Ovary (tissue), 7 donors: ENCODE measurements at regions not wholly inside any gene's neighbourhood (a gene's known extent, or its start where the extent isn't known, plus 50 kb on each side); places are given as distances from the start of the nearest gene placed in this dataset.
"Not testable (repeated sequence)": the region's sequence is repeated elsewhere in the genome, so short reads cannot be mapped to it uniquely, and the experiment has no call there.

Source experiments
- DNase-seq, 5 donors: peaks; one replicate each; pipeline ENCODE4 v3.0.0-alpha.2; 2019 to 2020
- H3K27ac ChIP-seq, 2 donors: fragments of 200-600 bp; one replicate each; pipeline versions ENCODE4 v1.5.1 to v1.8.0; 2019 to 2022
- H3K27me3 ChIP-seq: fragments of 200-600 bp; one replicate; pipeline ENCODE4 v1.8.0; 2022
- H3K36me3 ChIP-seq: fragments of 200-600 bp; sonication (generic); one replicate; pipeline ENCODE4 v1.5.1; 2019
- H3K4me1 ChIP-seq: one replicate; pipeline ENCODE4 v1.8.1; 2013; ENCODE audit warnings: mild to moderate bottlenecking, moderate library complexity; ENCODE audit not compliant: insufficient read depth
- H3K4me3 ChIP-seq: fragments of 200-600 bp; sonication (generic); one replicate; pipeline ENCODE4 v1.5.1; 2017
- H3K9me3 ChIP-seq, 2 donors: fragments of 200-600 bp in 1 of 2; sonication (generic) in 1 of 2; one replicate each; pipeline versions ENCODE4 v1.5.1 to v1.8.1; 2013 to 2019; ENCODE audit warnings: mild to moderate bottlenecking in 1 of 2, moderate library complexity in 1 of 2
- CTCF ChIP-seq, 3 donors: fragments of 450-650 bp in 2 of 3; fragments of 200-600 bp in 1 of 3; IDR thresholded peaks; one replicate each; pipeline versions ENCODE4 v1.5.1 to v1.8.0; 2016 to 2022; ENCODE audit warnings: antibody characterized with exemption in 3 of 3, mild to moderate bottlenecking in 1 of 3
- EP300 ChIP-seq: sonication (generic); formaldehyde crosslinking; IDR thresholded peaks from one replicate; pipeline ENCODE4 v1.6.1; 2017; ENCODE audit warnings: antibody characterized with exemption
- POLR2A ChIP-seq: fragments of 450-650 bp; IDR thresholded peaks from one replicate; pipeline ENCODE4 v1.6.1; 2017; ENCODE audit warnings: antibody characterized with exemption, mild to moderate bottlenecking, moderate library complexity
- WGBS, 3 donors: extraction: QIAGEN DNeasy Blood & Tissue Kit in 1 of 3; methylation state at CpG; one replicate each; pipeline versions ENCODE4 v1.1.5 to v1.1.7; 2013 to 2017; 5-methylcytosine and 5-hydroxymethylcytosine counted together
- intact Hi-C, 4 donors: fragments of 100-400 bp; cut with DNase I; formaldehyde crosslinking; loops; one replicate each; pipeline versions ENCODE4 v1.11.0 to v1.15.1; 2022 to 2023
- donor health status: DM: no; HTN: no; CAD: no; lungs with moderate emphysema.
- donor health status: DM: no; HTN: no; CAD: no.
- donor health status: Bipolar disorder and iron deficiency.
- donor health status: DM: no; HTN: no; CAD: no.
- donor health status: DM: yes; HTN: yes; CAD: no.

GRCh38 chr12:74170645-74171477 lies 366.8 kb upstream of the ATXN7L3B start:
- H3K4me3 ChIP-seq, result no peak overlapping the region
- H3K27ac ChIP-seq, result no peak overlapping the region
- H3K4me1 ChIP-seq, result no peaks in the 10 kb centered on the region
- TF ChIP-seq EP300 (no peak), CTCF (IDR thresholded peaks at IDR 0.05) (no peak), POLR2A (no peak)
- intact Hi-C loops, result no loop called here
- no peak for DNase-seq
- H3K9me3 ChIP-seq, result no peaks in the 10 kb centered on the region
- H3K27me3 ChIP-seq, result no peaks in the 10 kb centered on the region
- WGBS, 3 donors, result 93 to 94% (median 93%) methylated on average over 42 of the region's 42 CpGs
- no peaks in the 10 kb centered on the region for H3K36me3 ChIP-seq

DNA sequence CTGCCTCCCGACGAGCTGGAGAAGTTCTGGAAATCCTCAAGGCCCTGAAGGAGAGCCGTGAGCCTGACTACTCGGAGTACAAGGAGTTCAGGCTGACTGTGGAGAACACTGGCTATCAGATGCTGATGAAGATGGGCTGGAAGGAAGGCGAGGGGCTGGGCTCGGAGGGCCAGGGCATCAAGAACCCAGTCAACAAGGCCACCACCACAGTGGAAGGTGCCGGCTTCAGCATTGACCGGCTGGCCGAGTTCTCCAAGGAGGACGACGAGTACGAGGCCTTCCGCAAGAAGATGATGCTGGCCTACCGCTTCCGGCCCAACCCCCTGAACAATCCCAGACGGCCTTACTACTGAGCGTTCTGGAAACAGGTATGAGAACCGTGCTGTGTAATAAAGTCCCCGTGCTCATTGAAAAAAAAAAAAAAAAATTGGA lies 366.1 kb upstream of the ATXN7L3B start:
- Histone ChIP-seq H3K4me1 (no peaks in the 10 kb centered on the region), H3K27me3 (no peaks in the 10 kb centered on the region), H3K9me3 (no peaks in the 10 kb centered on the region), H3K27ac (no peak overlapping the region), H3K4me3 (no peak overlapping the region), H3K36me3 (no peaks in the 10 kb centered on the region)
- TF ChIP-seq EP300 (no peak), POLR2A (no peak), CTCF (IDR thresholded peaks at IDR 0.05) (no peak)
- DNase-seq, result no peak
- WGBS, 3 donors, result 93 to 95% (median 93%) methylated on average over 19 of the region's 19 CpGs
- intact Hi-C loops, result no loop called here

DNA sequence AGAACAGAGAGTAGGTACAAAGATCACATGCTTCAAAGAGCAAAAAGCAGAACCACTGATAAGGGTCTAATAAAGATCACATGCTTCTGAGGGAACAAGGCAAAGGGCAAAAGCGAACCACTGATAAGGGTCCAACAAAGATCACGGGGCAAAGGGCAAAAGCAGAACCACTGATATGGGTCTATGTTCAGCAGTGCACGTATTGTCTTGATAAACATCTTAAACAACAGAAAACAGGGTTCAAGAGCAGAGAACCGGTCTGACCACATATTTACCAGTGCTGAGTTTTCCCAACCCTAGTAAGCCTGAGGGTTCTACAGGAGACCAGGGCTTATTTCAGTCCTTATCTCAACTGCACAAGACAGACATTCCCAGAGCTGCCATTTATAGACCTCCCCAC lies 362.7 kb upstream of the ATXN7L3B start:
- WGBS, 3 donors, result 85 to 87% (median 86%) methylated on average over 4 of the region's 4 CpGs
- DNase-seq, H3K4me3 ChIP-seq, H3K36me3 ChIP-seq, H3K9me3 ChIP-seq, H3K27me3 ChIP-seq, H3K27ac ChIP-seq, H3K4me1 ChIP-seq, intact Hi-C loops: not testable (repeated sequence)

DNA sequence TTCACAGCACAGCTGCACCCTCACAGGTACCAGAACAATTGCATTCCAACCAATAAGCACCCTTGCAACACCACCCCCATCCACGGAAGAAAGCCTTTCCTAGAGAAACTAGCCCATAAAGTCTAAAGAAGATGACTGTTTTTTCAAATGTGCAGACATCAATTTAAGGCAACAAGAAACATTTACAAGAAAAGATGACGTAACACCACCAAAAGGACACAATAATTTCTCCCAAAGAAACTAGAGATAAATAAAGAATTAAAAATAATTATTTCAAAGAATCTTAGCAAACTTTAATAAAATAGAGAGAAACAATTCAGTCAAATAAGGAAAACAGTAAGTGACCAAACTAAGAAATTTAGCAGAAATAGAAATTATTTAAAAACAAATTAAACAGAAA lies 352.3 kb upstream of the ATXN7L3B start:
- no peak for TF ChIP-seq EP300
- no peak for TF ChIP-seq CTCF (IDR thresholded peaks at IDR 0.05)
- TF ChIP-seq POLR2A, result no peak
- WGBS, 3 donors, result 48 to 74% (median 70%) methylated on average over 2 of the region's 2 CpGs

GRCh38 chr12:74193191-74193590 lies 344.4 kb upstream of the ATXN7L3B start:
- WGBS, 3 donors, result 85 to 95% (median 86%) methylated on average over 2 of the region's 2 CpGs
- DNase-seq, result no peak
- Histone ChIP-seq H3K4me1 (no peaks in the 10 kb centered on the region), H3K27ac (no peak overlapping the region), H3K36me3 (no peaks in the 10 kb centered on the region), H3K27me3 (peaks cover 2% of the 10 kb centered on the region), H3K9me3 (no peaks in the 10 kb centered on the region), H3K4me3 (no peak overlapping the region)
- intact Hi-C loops, result no loop called here
- TF ChIP-seq POLR2A, result no peak
- TF ChIP-seq CTCF (IDR thresholded peaks at IDR 0.05), result no peak
- no peak for TF ChIP-seq EP300

More for the DNA sequence above, 352.3 kb upstream of the ATXN7L3B start:
- intact Hi-C loops, result no loop called here
- no peak overlapping the region for H3K27ac ChIP-seq
- no peaks in the 10 kb centered on the region for H3K4me1 ChIP-seq
- DNase-seq, result no peak
- H3K36me3 ChIP-seq, result no peaks in the 10 kb centered on the region
- no peak overlapping the region for H3K4me3 ChIP-seq
- no peaks in the 10 kb centered on the region for H3K9me3 ChIP-seq
- peaks cover 5% of the 10 kb centered on the region for H3K27me3 ChIP-seq
